ENCODE measurements at regions not wholly inside any gene's neighbourhood (a gene's known extent, or its start where the extent isn't known, plus 50 kb on each side); places are given as distances from the start of the nearest gene placed in this dataset.
A peak's percentile ranks its signal among the peaks of the same experiment; 100 is the strongest.
"Not testable (repeated sequence)": the region's sequence is repeated elsewhere in the genome, so short reads cannot be mapped to it uniquely, and the experiment has no call there.

DNA sequence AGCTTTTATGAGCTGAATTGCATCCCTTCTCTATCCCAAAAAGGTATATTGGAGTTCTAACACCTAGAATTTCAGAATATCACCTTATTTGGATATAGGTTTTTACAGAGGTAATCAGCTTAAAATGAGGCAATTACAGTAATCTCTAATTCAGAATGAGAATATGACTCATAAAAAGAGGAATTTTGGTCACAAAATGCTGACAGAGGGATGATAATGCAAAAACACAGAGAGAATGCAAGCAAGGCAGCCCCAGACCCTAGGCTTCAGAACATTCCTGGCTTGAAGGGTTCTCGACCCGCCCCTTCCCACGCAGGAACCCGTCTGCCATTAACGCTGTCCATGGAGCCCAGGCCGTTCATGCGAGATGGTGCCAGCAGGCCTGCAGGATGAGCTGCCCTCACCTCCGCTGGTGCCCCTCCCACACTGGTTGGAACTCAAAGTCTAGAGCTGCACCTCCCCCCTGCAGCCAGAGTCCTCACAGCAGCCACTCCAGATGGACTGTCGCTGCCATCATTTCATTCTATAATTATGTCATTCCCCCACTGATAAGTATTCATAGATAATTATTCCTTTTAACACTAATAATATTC, 1173.4 kb upstream of the ACO1 start:
- peak; percentile 59 for DNase-seq

DNA sequence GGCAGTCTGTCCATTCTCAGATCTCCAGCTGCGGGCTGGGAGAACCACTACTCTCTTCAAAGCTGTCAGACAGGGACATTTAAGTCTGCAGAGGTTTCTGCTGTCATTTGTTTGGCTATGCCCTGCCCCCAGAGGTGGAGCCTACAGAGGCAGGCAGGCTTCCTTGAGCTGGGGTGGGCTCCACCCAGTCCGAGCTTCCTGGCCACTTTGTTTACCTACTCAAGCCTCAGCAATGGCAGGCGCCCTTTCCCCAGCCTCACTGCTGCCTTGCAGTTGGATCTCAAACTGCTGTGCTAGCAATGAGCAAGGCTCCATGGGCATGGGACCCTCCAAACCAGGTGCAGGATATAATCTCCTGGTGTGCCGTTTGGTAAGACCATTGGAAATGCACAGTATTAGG, 1154.5 kb upstream of the ACO1 start:
- DNase-seq: not testable (repeated sequence)

- no peak for DNase-seq
Observed at GRCh38 chr9:31232485-31232884, 1152.0 kb upstream of the ACO1 start.

DNA sequence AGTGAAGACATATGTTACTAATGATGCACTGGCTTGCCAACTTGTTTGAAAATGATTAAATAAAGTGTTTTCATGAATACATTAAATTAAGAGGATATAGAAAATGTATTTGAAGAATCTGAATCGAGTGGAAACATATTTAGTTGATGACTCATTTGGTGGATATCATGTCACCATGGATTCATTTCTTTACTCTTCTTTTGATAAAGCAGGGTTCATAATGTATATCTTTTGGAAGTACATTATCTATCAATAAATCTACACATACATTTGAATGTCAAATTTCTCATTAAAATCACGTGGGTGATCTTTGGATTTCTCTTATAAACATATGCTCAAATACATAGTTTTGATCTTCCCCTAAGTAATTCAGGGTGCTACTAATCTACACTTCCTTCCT, 1148.1 kb upstream of the ACO1 start:
- peak; percentile 27 for DNase-seq

GRCh38 chr9:31243386-31243785, 1141.1 kb upstream of the ACO1 start:
- no peak for DNase-seq

GRCh38 chr9:31248156-31248555, 1136.3 kb upstream of the ACO1 start:
- DNase-seq: no peak

- DNase-seq: no peak
Observed at GRCh38 chr9:31251386-31251785, 1133.1 kb upstream of the ACO1 start.

GRCh38 chr9:31253800-31254762, 1130.4 kb upstream of the ACO1 start:
- DNase-seq: no peak

- DNase-seq: no peak
Observed at GRCh38 chr9:31255211-31255610, 1129.2 kb upstream of the ACO1 start.

GRCh38 chr9:31259824-31260223, 1124.6 kb upstream of the ACO1 start:
- DNase-seq: no peak

- DNase-seq: peak; percentile 64
Observed at GRCh38 chr9:31272456-31273295, 1111.8 kb upstream of the ACO1 start.

DNA sequence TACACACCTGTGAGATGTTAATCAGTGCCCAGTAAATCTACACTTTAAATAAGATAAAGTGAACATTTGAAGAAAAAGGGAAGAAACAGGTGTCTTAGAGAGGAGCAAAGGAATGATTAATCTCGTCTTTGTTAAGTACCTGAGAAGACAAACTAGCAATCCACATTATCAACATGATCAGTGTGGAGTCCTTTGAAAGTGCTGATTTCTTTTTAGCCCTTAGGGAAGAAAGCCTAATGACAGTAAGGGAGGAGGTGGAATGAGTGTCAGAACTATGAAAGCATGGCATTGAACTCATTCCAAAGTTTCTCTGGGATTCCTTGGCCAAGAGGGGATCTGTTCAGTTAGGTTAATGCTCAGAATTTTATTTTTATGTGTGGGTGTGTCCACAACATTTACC, 1109.0 kb upstream of the ACO1 start:
- DNase-seq: no peak

GRCh38 chr9:31290731-31291130, 1093.7 kb upstream of the ACO1 start:
- DNase-seq: no peak

DNA sequence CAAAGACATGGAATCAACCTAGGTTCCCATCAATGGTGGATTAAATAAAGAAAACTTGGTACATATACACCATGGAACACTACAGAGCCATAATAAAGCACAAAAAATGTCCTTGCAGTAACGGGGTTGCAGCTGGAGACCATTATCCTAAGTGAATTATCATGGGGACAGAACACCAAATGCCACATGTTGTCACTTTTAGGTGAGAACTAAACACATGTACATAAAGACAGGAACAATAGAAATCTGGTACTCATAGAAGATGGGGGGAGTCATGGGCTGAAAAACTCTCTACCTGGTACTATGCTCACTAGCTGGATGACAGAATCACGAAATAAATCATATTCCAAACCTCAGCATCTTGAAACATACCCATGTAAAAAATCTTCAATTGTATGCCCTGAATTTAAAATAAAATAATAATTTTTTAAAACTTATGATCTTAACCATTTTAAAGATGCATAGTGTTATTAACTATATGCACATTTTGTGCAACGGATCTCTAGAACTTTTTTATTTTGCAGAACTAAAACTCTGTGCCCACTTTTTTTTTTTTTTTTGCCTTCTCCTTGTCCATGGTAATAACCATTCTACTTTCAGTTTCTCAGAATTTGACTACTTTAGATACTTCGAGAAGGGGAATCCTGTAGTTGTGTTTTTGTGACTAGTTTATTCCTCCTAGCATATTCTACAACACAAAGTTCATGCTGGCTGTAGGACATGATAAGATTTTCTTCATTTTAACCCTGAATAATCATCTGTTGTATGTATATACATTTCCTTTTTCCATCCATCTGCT, 1081.6 kb upstream of the ACO1 start:
- DNase-seq: no peak

DNA sequence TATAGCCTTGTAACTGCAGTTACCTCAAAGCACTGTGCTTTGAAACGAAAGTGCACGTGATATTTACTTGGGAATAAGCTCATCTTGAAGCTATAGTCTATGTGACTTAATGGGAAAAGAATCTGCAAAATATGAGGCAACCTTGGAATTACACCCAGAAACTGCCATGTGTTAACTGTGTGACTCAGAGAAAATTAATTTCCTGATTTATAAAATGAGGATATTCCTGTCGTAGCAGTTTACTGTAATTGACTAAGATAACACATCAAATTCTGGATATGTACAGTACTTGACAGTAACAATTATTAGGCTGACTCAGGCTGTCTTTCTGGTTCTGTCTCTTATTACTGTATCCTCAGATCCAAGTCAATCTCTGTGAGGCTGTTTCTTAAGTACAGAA, 1079.9 kb upstream of the ACO1 start:
- no peak for DNase-seq

DNA sequence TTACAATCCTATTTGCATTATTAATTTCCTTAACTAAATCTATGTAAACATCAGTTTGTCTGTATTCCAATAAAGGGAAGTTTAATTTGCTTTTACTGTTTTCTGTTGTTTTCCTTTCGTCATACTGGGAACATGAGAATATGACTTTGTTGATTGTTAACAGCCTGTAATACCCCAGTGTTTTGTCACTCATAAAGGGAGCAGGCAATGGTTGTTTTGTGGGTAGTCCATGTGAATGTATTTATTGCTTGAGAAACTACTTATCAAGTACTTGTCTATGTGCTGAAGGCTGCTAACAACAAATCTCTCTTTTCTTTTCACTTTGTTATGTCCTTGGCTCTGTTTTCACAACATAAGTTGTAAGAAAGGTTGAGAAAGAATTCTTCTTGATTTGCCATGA, 1070.2 kb upstream of the ACO1 start:
- no peak for DNase-seq

GRCh38 chr9:31320494-31320893, 1063.9 kb upstream of the ACO1 start:
- DNase-seq: no peak

GRCh38 chr9:31321256-31321655, 1063.2 kb upstream of the ACO1 start:
- DNase-seq: no peak

DNA sequence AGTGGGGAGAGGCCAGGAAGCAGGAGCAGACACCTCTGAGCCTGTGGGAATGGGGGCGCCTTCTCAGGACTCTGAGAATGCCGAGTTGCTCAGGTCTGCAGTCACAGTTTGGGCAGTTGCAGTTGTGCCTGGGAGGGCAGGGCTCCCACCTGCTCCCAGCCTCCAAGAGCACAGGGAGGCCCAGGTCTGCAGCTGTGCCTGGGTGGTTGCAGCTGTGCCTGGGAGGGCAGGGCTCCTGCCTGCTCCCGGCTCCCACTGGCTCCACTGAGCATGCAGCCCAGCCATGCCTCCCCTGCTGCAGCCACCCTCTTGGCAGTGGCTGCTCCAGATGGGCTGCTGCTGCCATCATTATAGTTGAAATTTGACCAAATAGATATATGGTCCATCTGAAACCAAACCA, 1062.8 kb upstream of the ACO1 start:
- DNase-seq: no peak

DNA sequence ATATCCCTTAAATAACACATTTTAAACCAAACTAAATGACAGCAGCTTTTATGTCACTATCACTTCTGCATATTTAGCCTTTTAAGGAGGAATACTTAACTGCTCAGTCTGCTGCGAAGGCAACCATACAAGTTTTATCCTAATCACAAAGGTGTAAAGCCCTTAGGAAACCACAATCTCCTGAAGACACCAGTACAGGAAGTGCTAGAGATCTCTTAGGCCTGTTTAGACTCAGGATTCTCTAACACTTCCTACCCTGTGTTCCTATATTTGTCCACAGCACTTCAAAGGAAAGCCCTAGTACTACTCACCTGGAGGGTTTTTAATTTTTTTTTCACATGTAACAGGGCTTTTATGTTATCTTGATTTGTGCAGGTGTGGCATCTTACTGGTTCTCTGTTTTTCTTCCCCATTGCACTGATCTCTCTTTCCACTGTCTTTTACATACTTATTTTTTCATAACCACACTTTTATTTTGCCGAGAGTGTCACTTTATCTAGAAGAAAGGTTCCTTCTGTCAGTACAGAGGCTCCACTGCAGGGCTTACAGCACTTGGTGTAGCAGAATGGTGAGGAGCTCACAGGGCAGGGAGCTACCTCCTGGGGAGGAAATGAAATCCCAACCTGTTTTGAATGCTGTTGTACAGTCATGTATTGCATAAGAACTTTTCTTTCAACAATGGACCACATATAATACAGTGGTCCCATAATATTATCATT, 1060.6 kb upstream of the ACO1 start:
- DNase-seq: no peak

- DNase-seq: no peak
Observed at GRCh38 chr9:31325778-31326177, 1058.7 kb upstream of the ACO1 start.

DNA sequence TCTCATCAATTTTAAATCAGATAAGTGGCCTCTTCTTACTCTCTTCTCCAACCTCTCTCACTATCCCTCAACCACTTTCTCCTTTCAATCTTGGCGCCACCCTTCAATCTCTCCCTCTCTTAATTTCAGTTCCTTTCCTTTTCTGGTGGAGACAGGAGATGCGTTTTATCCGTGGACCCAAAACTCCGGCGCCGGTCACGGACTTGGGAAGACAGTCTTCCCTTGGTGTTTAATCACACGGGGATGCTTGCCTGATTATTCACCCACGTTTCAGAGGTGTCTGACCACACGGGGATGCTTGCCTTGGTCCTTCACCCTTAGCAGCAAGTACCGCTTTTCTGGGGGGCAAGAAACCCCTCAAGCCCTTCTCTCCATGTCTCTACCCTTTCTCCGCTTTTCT, 1057.6 kb upstream of the ACO1 start:
- DNase-seq: not testable (repeated sequence)
